DND-41 (cell line): ENCODE measurements at regions not wholly inside any gene's neighbourhood (a gene's known extent, or its start where the extent isn't known, plus 50 kb on each side); places are given as distances from the start of the nearest gene placed in this dataset.

Experiments
- EZH2 ChIP-seq: IDR thresholded peaks from 3 replicates; pipeline ENCODE4 v1.6.1; 2012; ENCODE audit warnings: borderline replicate concordance, low read depth, mild to moderate bottlenecking, moderate library complexity, low read length, inconsistent platforms; ENCODE audit not compliant: severe bottlenecking
- TF ChIP-seq, protein P1 (sequence below): IDR thresholded peaks from 2 replicates; pipeline ENCODE4 v1.5.1; 2012; ENCODE audit warnings: borderline replicate concordance, low read length, moderate library complexity, mild to moderate bottlenecking; ENCODE audit not compliant: poor library complexity, severe bottlenecking; ENCODE audit errors: extremely low read depth

DNA sequence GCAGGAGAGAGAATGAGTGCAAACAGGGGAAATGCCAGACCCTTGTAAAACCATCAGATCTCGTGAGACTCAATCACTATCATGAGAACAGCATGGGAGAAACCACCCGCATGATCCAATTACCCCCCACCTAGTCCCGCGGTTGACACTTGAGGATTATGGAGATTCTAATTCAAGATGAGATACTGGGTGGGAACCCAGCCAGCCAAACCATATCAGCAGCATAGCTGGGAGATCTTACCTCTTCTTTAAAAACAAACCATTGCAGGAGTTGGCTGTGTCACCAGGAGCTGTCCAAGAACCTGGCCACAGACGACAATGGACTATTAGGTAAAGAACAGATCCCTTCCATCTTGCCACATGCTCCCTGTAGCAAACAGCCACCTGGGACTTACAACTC is 422.7 kb downstream of the MATN1 start:
- TF ChIP-seq, protein P1, sequence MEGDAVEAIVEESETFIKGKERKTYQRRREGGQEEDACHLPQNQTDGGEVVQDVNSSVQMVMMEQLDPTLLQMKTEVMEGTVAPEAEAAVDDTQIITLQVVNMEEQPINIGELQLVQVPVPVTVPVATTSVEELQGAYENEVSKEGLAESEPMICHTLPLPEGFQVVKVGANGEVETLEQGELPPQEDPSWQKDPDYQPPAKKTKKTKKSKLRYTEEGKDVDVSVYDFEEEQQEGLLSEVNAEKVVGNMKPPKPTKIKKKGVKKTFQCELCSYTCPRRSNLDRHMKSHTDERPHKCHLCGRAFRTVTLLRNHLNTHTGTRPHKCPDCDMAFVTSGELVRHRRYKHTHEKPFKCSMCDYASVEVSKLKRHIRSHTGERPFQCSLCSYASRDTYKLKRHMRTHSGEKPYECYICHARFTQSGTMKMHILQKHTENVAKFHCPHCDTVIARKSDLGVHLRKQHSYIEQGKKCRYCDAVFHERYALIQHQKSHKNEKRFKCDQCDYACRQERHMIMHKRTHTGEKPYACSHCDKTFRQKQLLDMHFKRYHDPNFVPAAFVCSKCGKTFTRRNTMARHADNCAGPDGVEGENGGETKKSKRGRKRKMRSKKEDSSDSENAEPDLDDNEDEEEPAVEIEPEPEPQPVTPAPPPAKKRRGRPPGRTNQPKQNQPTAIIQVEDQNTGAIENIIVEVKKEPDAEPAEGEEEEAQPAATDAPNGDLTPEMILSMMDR = no peak
- no peak for TF ChIP-seq EZH2
